SK-N-SH treated with all-trans-retinoic acid at 6 μM for 48 hours (cell line): ENCODE measurements at regions not wholly inside any gene's neighbourhood (a gene's known extent, or its start where the extent isn't known, plus 50 kb on each side); places are given as distances from the start of the nearest gene placed in this dataset.

ENCODE experiments used
- ATAC-seq: fragments of 200-7000 bp; cut with Tn5 transposase; 3 replicates; pipeline ENCODE4 v1.9.1; 2020; ENCODE audit warnings: mild to moderate bottlenecking, moderate library complexity
- ARNTL ChIP-seq: fragments of 450-650 bp; formaldehyde crosslinking; IDR thresholded peaks from 2 replicates; pipeline ENCODE4 v1.5.0; 2020; ENCODE audit warnings: low read depth, mild to moderate bottlenecking, moderate library complexity, borderline replicate concordance
- CREB5 ChIP-seq: fragments of 250-450 bp; sonication (Bioruptor Pico); IDR thresholded peaks from 2 replicates; pipeline ENCODE4 v1.5.1; 2020; ENCODE audit warnings: low read depth, mild to moderate bottlenecking, moderate library complexity
- CSDC2 ChIP-seq: fragments of 250-450 bp; sonication (Bioruptor Pico); IDR thresholded peaks from 2 replicates; pipeline ENCODE4 v1.5.0; 2020; ENCODE audit warnings: mild to moderate bottlenecking, moderate library complexity
- CSRNP3 ChIP-seq: fragments of 250-450 bp; sonication (Bioruptor Pico); IDR thresholded peaks from 2 replicates; pipeline ENCODE4 v1.5.1; 2021; ENCODE audit warnings: mild to moderate bottlenecking, moderate library complexity
- ESRRG ChIP-seq: fragments of 250-450 bp; sonication (Bioruptor Pico); IDR thresholded peaks from 2 replicates; pipeline ENCODE4 v1.6.1; 2021; ENCODE audit warnings: mild to moderate bottlenecking
- GLIS3 ChIP-seq: fragments of 250-450 bp; sonication (Bioruptor Pico); IDR thresholded peaks from 2 replicates; pipeline ENCODE4 v1.5.0; 2020; ENCODE audit warnings: mild to moderate bottlenecking, moderate library complexity
- ISL1 ChIP-seq: fragments of 250-450 bp; sonication (Bioruptor Pico); IDR thresholded peaks from 2 replicates; pipeline ENCODE4 v2.1.2; 2022; ENCODE audit warnings: mild to moderate bottlenecking, moderate library complexity
- OSR1 ChIP-seq: fragments of 250-450 bp; sonication (Bioruptor Pico); IDR thresholded peaks from 2 replicates; pipeline ENCODE4 v1.8.0; 2022; ENCODE audit warnings: moderate library complexity, mild to moderate bottlenecking, inconsistent platforms
- PATZ1 ChIP-seq: fragments of 250-450 bp; sonication (Bioruptor Pico); IDR thresholded peaks from 2 replicates; pipeline ENCODE4 v1.8.0; 2020; ENCODE audit warnings: mild to moderate bottlenecking, moderate library complexity, borderline replicate concordance
- POU6F1 ChIP-seq: fragments of 250-450 bp; sonication (Bioruptor Pico); IDR thresholded peaks from 2 replicates; pipeline ENCODE4 v1.8.0; 2021; ENCODE audit warnings: low read depth, mild to moderate bottlenecking, moderate library complexity, borderline replicate concordance
- PPARA ChIP-seq: fragments of 250-450 bp; sonication (Bioruptor Pico); IDR thresholded peaks from 2 replicates; pipeline ENCODE4 v1.5.0; 2020; ENCODE audit warnings: mild to moderate bottlenecking, borderline replicate concordance
- RARB ChIP-seq: fragments of 250-450 bp; sonication (Bioruptor Pico); IDR thresholded peaks from 2 replicates; pipeline ENCODE4 v1.8.0; 2021; ENCODE audit warnings: mild to moderate bottlenecking, moderate library complexity
- SNAI2 ChIP-seq: fragments of 250-450 bp; sonication (Bioruptor Pico); IDR thresholded peaks from 2 replicates; pipeline ENCODE4 v1.5.0; 2020; ENCODE audit warnings: mild to moderate bottlenecking, moderate library complexity
- TCF4 ChIP-seq: fragments of 250-450 bp; sonication (Bioruptor Pico); IDR thresholded peaks from 2 replicates; pipeline ENCODE4 v1.8.0; 2021; ENCODE audit warnings: mild to moderate bottlenecking, moderate library complexity, borderline replicate concordance
- TOX ChIP-seq: fragments of 250-450 bp; sonication (Bioruptor Pico); IDR thresholded peaks from 2 replicates; pipeline ENCODE4 v1.8.0; 2021; ENCODE audit warnings: mild to moderate bottlenecking, moderate library complexity, borderline replicate concordance
- TSHZ2 ChIP-seq: fragments of 250-450 bp; sonication (Bioruptor Pico); IDR thresholded peaks from 2 replicates; pipeline ENCODE4 v1.5.0; 2020; ENCODE audit warnings: mild to moderate bottlenecking, moderate library complexity
- ZC3H10 ChIP-seq: fragments of 250-450 bp; sonication (Bioruptor Pico); IDR thresholded peaks from 2 replicates; pipeline ENCODE4 v1.5.1; 2021; ENCODE audit warnings: mild to moderate bottlenecking, moderate library complexity
- ZFP3 ChIP-seq: fragments of 250-450 bp; sonication (Bioruptor Pico); IDR thresholded peaks from 2 replicates; pipeline ENCODE4 v1.5.0; 2020; ENCODE audit warnings: mild to moderate bottlenecking, moderate library complexity
- ZFP30 ChIP-seq: fragments of 450-650 bp; formaldehyde crosslinking; IDR thresholded peaks from 2 replicates; pipeline ENCODE4 v1.5.0; 2022; ENCODE audit warnings: mild to moderate bottlenecking, moderate library complexity
- ZNF565 ChIP-seq: fragments of 450-650 bp; formaldehyde crosslinking; conservative IDR thresholded peaks from 2 replicates; pipeline ENCODE4 v1.5.0; 2020; ENCODE audit warnings: low read depth, mild to moderate bottlenecking, moderate library complexity
- ZNF70 ChIP-seq: fragments of 450-650 bp; formaldehyde crosslinking; IDR thresholded peaks from 2 replicates; pipeline ENCODE4 v1.5.0; 2020; ENCODE audit warnings: mild to moderate bottlenecking, moderate library complexity
- ZNF8 ChIP-seq: fragments of 450-650 bp; formaldehyde crosslinking; IDR thresholded peaks from 2 replicates; pipeline ENCODE4 v1.5.0; 2020; ENCODE audit warnings: mild to moderate bottlenecking, moderate library complexity

GRCh38 chr2:12313445-12314126 is 403.1 kb upstream of the TRIB2 start:
- ATAC-seq, result no peak
- TF ChIP-seq CSDC2 (CRISPR knock-in tag) (no peak), SNAI2 (CRISPR knock-in tag) (no peak), ISL1 (CRISPR knock-in tag) (no peak), PATZ1 (CRISPR knock-in tag) (no peak), GLIS3 (CRISPR knock-in tag) (no peak), ZNF70 (CRISPR knock-in tag) (no peak), ZNF565 (CRISPR knock-in tag) (no peak), CSRNP3 (no peak), ARNTL (no peak), ZC3H10 (CRISPR knock-in tag) (no peak), RARB (CRISPR knock-in tag) (no peak), PPARA (no peak), ZFP30 (CRISPR knock-in tag) (no peak)

- no peak for ATAC-seq
- TF ChIP-seq CREB5, result no peak
- TF ChIP-seq SNAI2 (CRISPR knock-in tag), result no peak
- no peak for TF ChIP-seq RARB (CRISPR knock-in tag)
- TF ChIP-seq ZNF70 (CRISPR knock-in tag), result no peak
- no peak for TF ChIP-seq TOX (CRISPR knock-in tag)
- no peak for TF ChIP-seq PATZ1 (CRISPR knock-in tag)
- no peak for TF ChIP-seq ESRRG (CRISPR knock-in tag)
- TF ChIP-seq OSR1 (CRISPR knock-in tag), result no peak
- TF ChIP-seq ZNF8, result no peak
- TF ChIP-seq TSHZ2 (CRISPR knock-in tag), result no peak
- TF ChIP-seq ZNF565 (CRISPR knock-in tag), result no peak
- TF ChIP-seq ISL1 (CRISPR knock-in tag), result no peak
- no peak for TF ChIP-seq POU6F1
- no peak for TF ChIP-seq TCF4 (CRISPR knock-in tag)
- no peak for TF ChIP-seq ZFP3
- TF ChIP-seq ARNTL, result no peak
- TF ChIP-seq CSDC2 (CRISPR knock-in tag), result no peak
- TF ChIP-seq GLIS3 (CRISPR knock-in tag), result no peak
- TF ChIP-seq, all 23 proteins: peak for 0
Measured at GRCh38 chr2:12314127-12314760, 402.5 kb upstream of the TRIB2 start.
